HCT116 (cell line): ENCODE measurements at regions not wholly inside any gene's neighbourhood (a gene's known extent, or its start where the extent isn't known, plus 50 kb on each side); places are given as distances from the start of the nearest gene placed in this dataset.
"Not testable (repeated sequence)": the region's sequence is repeated elsewhere in the genome, so short reads cannot be mapped to it uniquely, and the experiment has no call there.

Experiments
- ATAC-seq: fragments of 200-7000 bp; cut with Tn5 transposase; 2 replicates; pipeline ENCODE4 v1.9.1; 2020; ENCODE audit warnings: mild to moderate bottlenecking, moderate library complexity
- BruUV-seq: library from RNA; stranded (reverse); fragments of 400-500 nt; replicated peaks from 2 replicates; lab custom pipeline; 2021; lab: Mats Ljungman, UMichigan
- CTCF ChIA-PET: fragments of 300-600 bp; sonication (Branson Sonifier 250); formaldehyde crosslinking; loops from one replicate; lab custom pipeline; 2021; ENCODE audit warnings: antibody characterized with exemption; lab: Charles Lee
- POLR2A ChIA-PET: fragments of 300-600, 350-600 bp; sonication (Branson Sonifier 250); formaldehyde crosslinking; loops from one replicate; lab custom pipeline; 2021; ENCODE audit warnings: antibody characterized with exemption; lab: Charles Lee
- RAD21 ChIA-PET, 2 experiments: fragments of 300-600 bp; sonication (Branson Sonifier 250); formaldehyde crosslinking; loops; one replicate each; lab custom pipeline; 2023; ENCODE audit warnings: low total read pairs in 2 of 2; ENCODE audit not compliant: uncharacterized antibody in 2 of 2, unreplicated experiment in 2 of 2, low non-redundant PET in 1 of 2; lab: Charles Lee
- DNase-seq: peaks from one replicate; pipeline ENCODE4 v3.0.0-alpha.2; 2010; ENCODE audit warnings: low read depth, low spot score
- H2AFZ ChIP-seq: fragments of 200-600 bp; shearing (Covaris generic), sonication (generic); 2 replicates; pipeline ENCODE4 v1.6.1; 2017; ENCODE audit warnings: low read depth, mixed run types, mixed read lengths, antibody characterized with exemption, low read length; ENCODE audit not compliant: poor library complexity, severe bottlenecking
- H3K27ac ChIP-seq: 2 replicates; pipeline ENCODE4 v1.5.1; 2012; ENCODE audit warnings: low read depth, low read length
- H3K27me3 ChIP-seq: fragments of 200-600 bp; sonication (generic); 2 replicates; pipeline ENCODE4 v1.6.1; 2016; ENCODE audit warnings: mixed run types, low read length, mixed read lengths; ENCODE audit not compliant: insufficient read depth
- H3K36me3 ChIP-seq, 2 experiments: fragments of 200-500 bp in 1 of 2; fragments of 200-600 bp in 1 of 2; sonication (Bioruptor generic) in 1 of 2; sonication (generic) in 1 of 2; 2 replicates each; pipeline versions ENCODE4 v1.5.1 to v1.6.1; 2014 to 2016; ENCODE audit warnings: low read length in 2 of 2, inconsistent platforms in 1 of 2, mixed read lengths in 1 of 2, mixed run types in 1 of 2; ENCODE audit not compliant: insufficient read depth in 2 of 2, control insufficient read depth in 1 of 2
- H3K4me1 ChIP-seq, 2 experiments: fragments of 200-600 bp in 1 of 2; sonication (generic) in 1 of 2; 2 replicates each; pipeline versions ENCODE4 v1.5.1 to v1.6.1; 2012 to 2017; ENCODE audit warnings: low read length in 2 of 2, inconsistent platforms in 1 of 2, mild to moderate bottlenecking in 1 of 2, mixed read lengths in 1 of 2, mixed run types in 1 of 2, moderate library complexity in 1 of 2; ENCODE audit not compliant: insufficient read depth in 2 of 2, control insufficient read depth in 1 of 2
- H3K4me2 ChIP-seq: fragments of 200-600 bp; sonication (generic); 2 replicates; pipeline ENCODE4 v1.6.1; 2017; ENCODE audit warnings: mixed run types, low read length, mixed read lengths
- H3K4me3 ChIP-seq, 2 experiments: fragments of 200-600 bp in 1 of 2; sonication (generic) in 1 of 2; replicated peaks in 1 of 2; 2 replicates each; pipeline ENCODE4 v1.5.1; 2011 to 2016; ENCODE audit warnings: low read length in 2 of 2, control low read depth in 1 of 2, low read depth in 1 of 2, mild to moderate bottlenecking in 1 of 2, mixed read lengths in 1 of 2, mixed run types in 1 of 2
- H3K79me2 ChIP-seq: fragments of 200-600 bp; sonication (generic); 2 replicates; pipeline ENCODE4 v1.6.1; 2017; ENCODE audit warnings: mild to moderate bottlenecking, mixed run types, low read length, moderate library complexity, mixed read lengths; ENCODE audit not compliant: insufficient read depth
- H3K9ac ChIP-seq: fragments of 200-600 bp; sonication (generic); 2 replicates; pipeline ENCODE4 v1.6.1; 2016; ENCODE audit warnings: low read length, mixed read lengths
- H3K9me2 ChIP-seq: fragments of 200-600 bp; sonication (generic), shearing (Covaris generic); 2 replicates; pipeline ENCODE4 v1.6.1; 2017; ENCODE audit warnings: mixed run types, mild to moderate bottlenecking, moderate library complexity; ENCODE audit not compliant: insufficient read depth
- H3K9me3 ChIP-seq, 2 experiments: fragments of 200-500 bp in 1 of 2; fragments of 200-600 bp in 1 of 2; sonication (Bioruptor generic) in 1 of 2; sonication (generic) in 1 of 2; 2 replicates each; pipeline ENCODE4 v1.6.1; 2014 to 2017; ENCODE audit warnings: low read length in 2 of 2, mixed read lengths in 2 of 2, inconsistent platforms in 1 of 2, low read depth in 1 of 2, mild to moderate bottlenecking in 1 of 2, mixed run types in 1 of 2, moderate library complexity in 1 of 2; ENCODE audit not compliant: control insufficient read depth in 1 of 2, insufficient read depth in 1 of 2
- H4K20me1 ChIP-seq: fragments of 200-600 bp; sonication (generic), shearing (Covaris generic); 2 replicates; pipeline ENCODE4 v1.6.1; 2017; ENCODE audit warnings: mixed run types, mild to moderate bottlenecking, moderate library complexity; ENCODE audit not compliant: insufficient read depth
- intact Hi-C: fragments of 100-400 bp; cut with micrococcal nuclease; formaldehyde crosslinking; loops from 2 replicates; pipeline ENCODE4 v1.10.0; 2022

DNA sequence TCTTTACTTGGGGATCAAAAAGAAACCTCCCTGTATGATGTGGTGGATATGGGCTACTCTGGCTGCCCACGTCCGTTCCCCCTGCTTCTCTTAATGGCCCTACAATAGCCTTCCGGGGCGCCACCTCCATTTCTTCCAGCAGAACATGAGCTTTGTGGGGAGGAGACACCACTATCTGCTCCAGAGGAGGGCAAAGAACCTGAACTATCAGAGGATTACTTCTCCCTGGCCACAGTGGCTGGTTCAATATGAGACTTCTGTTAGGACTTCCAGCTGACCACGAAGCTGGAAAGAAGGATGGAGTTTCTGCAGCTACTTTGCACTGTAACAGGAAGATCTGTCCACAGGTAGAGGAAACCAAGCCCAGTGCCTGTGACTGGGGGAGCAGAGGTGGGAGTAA, 72.8 kb downstream of the CLEC18A start:
- H3K79me2 ChIP-seq, intact Hi-C loops, H3K4me1 ChIP-seq, H3K9me3 ChIP-seq, H3K9me2 ChIP-seq, H3K4me2 ChIP-seq, H4K20me1 ChIP-seq, H2AFZ ChIP-seq, H3K27me3 ChIP-seq, ATAC-seq, CTCF ChIA-PET, H3K27ac ChIP-seq, H3K9ac ChIP-seq, H3K36me3 ChIP-seq, DNase-seq, BruUV-seq, POLR2A ChIA-PET, H3K4me3 ChIP-seq, RAD21 ChIA-PET: not testable (repeated sequence)

DNA sequence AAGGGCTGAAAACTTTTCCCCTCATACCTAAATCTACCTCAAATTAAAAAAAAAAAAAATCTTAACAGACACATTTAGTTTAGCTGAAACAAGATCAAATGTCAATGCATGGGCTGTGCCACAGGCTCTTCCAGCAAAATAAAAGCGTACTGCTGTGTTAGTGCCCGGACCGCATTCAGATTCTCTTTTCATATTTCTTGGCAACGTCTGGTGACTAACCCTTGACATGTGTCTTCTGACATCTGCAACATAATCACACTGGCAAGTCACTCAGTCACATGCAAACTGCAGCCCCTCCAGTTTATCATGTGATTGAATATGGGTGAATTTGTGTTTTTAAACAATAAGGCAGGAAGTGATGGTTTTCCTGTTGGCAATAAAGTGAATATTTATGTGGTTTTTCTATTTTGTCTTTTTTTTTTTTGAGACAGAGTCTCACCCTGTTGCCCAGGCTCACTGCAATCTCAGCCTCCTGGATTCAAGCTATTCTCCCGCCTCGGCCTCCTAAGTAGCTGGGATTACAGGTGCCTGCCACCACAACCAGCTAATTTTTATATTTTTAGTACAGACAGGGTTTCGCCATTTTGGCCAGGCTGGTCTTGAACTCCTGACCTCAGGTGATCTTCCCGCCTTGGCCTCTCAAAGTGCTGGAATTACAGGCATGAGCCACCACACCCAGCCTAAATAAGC, 75.2 kb downstream of the CLEC18A start:
- CTCF ChIA-PET, H3K27ac ChIP-seq, H3K4me2 ChIP-seq, H3K9ac ChIP-seq, RAD21 ChIA-PET, H2AFZ ChIP-seq, H3K9me3 ChIP-seq, POLR2A ChIA-PET, H3K4me3 ChIP-seq, H4K20me1 ChIP-seq, intact Hi-C loops, H3K4me1 ChIP-seq, H3K27me3 ChIP-seq, BruUV-seq, H3K36me3 ChIP-seq, ATAC-seq, H3K79me2 ChIP-seq, DNase-seq, H3K9me2 ChIP-seq: not testable (repeated sequence)

DNA sequence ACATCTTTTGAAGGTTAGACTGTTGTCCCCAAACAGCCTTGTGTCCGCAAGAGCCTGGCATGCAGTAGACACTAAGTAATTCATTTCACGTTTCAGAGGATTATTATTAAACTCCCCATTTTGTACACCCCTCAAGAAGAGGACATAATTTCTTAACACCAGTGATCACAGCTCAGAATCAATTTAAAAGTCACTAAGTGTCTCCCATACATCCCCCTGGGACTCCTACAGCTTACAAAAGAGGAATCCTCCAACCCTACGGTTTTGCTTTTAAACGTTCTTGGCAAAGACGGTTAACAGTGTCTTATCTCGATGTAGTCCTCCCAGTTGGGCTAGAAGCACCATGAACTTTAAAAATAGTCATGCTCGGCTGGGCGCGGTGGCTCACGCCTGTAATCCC, 81.2 kb upstream of the PDPR start:
- ATAC-seq, BruUV-seq, H3K27me3 ChIP-seq, H3K9me3 ChIP-seq, H3K9me2 ChIP-seq, POLR2A ChIA-PET, RAD21 ChIA-PET, H3K4me3 ChIP-seq, CTCF ChIA-PET, DNase-seq, H3K9ac ChIP-seq, intact Hi-C loops, H3K4me2 ChIP-seq, H3K36me3 ChIP-seq, H3K4me1 ChIP-seq, H2AFZ ChIP-seq, H3K27ac ChIP-seq, H3K79me2 ChIP-seq, H4K20me1 ChIP-seq: not testable (repeated sequence)

DNA sequence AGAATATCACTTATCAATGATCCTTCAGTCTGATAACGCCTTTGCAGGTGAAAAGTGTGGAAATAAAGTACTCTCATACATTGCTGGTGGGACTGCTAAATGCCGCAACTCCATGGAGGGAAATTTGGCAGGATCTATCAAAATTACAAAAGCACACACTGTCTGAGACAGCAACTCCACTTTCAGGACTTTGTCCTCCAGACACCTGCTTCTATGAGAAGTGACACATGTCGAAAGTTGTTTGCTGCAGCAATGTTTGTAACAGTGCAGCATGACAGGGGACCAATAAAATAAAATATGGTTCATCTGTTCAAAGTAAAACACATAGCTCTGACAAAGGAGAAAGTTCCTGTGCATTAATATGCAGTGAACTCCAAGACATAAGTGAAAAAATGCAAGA, 76.2 kb upstream of the PDPR start:
- BruUV-seq, H3K4me2 ChIP-seq, H3K79me2 ChIP-seq, intact Hi-C loops, H4K20me1 ChIP-seq, RAD21 ChIA-PET, H3K9ac ChIP-seq, H3K27ac ChIP-seq, H3K27me3 ChIP-seq, DNase-seq, H3K4me3 ChIP-seq, H3K9me3 ChIP-seq, H3K36me3 ChIP-seq, H3K4me1 ChIP-seq, H3K9me2 ChIP-seq, ATAC-seq, CTCF ChIA-PET, POLR2A ChIA-PET, H2AFZ ChIP-seq: not testable (repeated sequence)
